Cardiac fibroblast (primary cell): ENCODE measurements at regions not wholly inside any gene's neighbourhood (a gene's known extent, or its start where the extent isn't known, plus 50 kb on each side); places are given as distances from the start of the nearest gene placed in this dataset.

Experiments used
- DNase-seq, 2 donors: peaks; one replicate each; pipeline versions ENCODE4 v3.0.0 to v3.0.0-alpha.2; 2010; ENCODE audit warnings: low read depth in 2 of 2
- H3K4me3 ChIP-seq, 2 donors: replicated peaks in 1 of 2; 1 replicate in 1 of 2; 2 replicates in 1 of 2; pipeline ENCODE4 v1.5.1; 2011; ENCODE audit warnings: low read depth in 2 of 2, low read length in 2 of 2, mild to moderate bottlenecking in 2 of 2, moderate library complexity in 1 of 2
- TF ChIP-seq, protein P1 (sequence below): IDR thresholded peaks from one replicate; pipeline ENCODE4 v1.5.1; 2011; ENCODE audit warnings: low read depth, mild to moderate bottlenecking, low read length, inconsistent platforms

DNA sequence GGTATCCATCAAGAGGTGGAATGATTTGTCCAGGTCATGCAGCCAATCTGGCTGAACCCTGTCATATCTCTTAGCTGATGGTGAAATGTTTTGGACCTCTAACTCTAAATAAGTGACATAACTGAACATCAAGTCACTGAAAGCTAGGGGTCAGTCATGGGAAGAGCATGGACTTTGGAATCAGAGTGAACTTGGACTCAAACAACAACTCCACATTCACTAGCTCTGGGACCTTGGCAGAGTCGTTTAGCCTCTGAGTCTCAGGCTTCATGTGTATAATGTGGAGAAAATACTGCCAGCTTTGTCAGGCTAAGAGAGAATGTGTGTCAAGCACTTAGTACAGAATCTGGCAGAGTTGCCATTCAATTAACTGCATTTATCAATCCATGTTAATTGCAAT is 557.8 kb upstream of the CFAP20DC start:
- H3K4me3 ChIP-seq, result no peak overlapping the region
- TF ChIP-seq, protein P1, sequence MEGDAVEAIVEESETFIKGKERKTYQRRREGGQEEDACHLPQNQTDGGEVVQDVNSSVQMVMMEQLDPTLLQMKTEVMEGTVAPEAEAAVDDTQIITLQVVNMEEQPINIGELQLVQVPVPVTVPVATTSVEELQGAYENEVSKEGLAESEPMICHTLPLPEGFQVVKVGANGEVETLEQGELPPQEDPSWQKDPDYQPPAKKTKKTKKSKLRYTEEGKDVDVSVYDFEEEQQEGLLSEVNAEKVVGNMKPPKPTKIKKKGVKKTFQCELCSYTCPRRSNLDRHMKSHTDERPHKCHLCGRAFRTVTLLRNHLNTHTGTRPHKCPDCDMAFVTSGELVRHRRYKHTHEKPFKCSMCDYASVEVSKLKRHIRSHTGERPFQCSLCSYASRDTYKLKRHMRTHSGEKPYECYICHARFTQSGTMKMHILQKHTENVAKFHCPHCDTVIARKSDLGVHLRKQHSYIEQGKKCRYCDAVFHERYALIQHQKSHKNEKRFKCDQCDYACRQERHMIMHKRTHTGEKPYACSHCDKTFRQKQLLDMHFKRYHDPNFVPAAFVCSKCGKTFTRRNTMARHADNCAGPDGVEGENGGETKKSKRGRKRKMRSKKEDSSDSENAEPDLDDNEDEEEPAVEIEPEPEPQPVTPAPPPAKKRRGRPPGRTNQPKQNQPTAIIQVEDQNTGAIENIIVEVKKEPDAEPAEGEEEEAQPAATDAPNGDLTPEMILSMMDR, result no peak
- peak; percentile 5 to 20 for DNase-seq

DNA sequence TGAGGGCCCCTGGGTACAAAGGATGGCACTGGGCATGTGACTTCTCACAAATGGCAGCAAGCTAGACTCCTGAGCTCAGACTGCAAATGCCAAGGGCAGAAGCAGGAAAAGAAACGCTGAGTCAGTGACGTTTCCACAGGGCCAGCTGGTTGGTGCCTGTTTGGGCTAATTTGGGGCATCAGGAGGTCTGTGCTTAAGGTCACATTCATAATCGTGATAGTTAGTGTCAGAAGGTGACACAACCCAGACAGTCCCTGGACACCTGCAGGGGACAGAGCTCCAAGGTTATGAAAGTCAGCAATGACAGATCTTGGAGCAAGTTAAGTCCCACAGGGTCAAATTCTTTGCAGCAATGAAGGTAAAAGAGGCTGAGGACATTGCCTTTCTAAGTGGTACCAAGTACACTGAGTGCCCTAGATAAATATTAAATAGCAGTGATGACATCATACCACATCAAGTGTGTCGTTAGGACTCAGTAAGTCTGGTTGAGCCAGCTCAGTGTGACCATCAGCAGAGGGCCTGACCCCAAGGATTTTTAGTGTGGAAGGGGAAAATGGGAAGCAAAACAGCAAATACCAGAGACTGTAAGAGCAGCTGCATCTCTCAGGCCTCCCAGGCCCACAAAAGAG is 556.9 kb upstream of the CFAP20DC start:
- TF ChIP-seq, protein P1, result no peak
- no peak overlapping the region for H3K4me3 ChIP-seq
- no peak for DNase-seq

DNA sequence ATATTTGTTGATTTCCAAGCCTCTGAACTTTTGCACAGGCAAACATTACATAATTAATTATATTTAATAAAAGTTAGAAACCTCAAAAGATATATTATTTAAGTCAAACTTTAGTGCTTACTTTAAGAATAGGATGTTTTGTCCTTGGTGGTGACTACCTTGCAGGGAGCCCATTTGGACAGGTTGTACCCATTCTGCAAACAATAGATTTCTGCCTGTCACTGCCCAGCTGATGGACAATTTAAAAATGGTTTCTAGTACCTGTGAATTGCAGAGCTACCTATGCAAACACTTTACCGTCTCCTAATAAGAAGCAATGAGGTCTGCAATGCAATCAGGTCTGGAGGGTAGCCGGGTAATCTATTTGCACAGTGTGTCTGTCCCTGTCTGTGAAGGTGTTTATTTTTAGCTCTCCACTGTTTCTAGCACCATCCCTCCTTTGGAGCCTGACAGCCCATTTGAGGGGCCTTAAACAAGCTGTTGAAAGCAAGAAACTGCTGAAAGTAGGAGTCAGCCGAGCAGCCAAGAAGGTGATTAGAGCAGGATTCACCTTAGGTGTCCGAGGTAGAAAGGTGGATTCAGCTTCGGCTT is 556.2 kb upstream of the CFAP20DC start:
- TF ChIP-seq, protein P1, result no peak
- DNase-seq, result no peak
- no peak overlapping the region for H3K4me3 ChIP-seq

DNA sequence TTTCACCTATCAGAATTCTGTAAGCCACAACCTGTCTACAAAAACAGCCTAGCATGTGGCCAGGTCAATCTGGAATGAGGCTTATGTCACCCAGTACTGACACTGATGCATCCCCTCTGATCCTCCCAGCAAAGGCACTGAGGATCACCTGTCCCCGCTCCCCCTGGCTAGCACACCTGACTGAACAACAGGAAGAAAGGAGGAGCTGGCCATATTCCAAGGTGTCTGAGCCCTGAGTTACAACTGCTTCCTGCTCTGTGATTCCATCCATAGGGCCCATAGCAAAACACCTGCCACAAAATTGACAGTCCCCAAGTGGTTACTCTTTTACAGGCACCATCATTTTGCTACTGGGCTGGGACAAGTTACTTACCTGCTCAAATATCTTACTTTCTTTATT is 555.5 kb upstream of the CFAP20DC start:
- TF ChIP-seq, protein P1, result no peak
- H3K4me3 ChIP-seq, result no peak overlapping the region
- no peak for DNase-seq

DNA sequence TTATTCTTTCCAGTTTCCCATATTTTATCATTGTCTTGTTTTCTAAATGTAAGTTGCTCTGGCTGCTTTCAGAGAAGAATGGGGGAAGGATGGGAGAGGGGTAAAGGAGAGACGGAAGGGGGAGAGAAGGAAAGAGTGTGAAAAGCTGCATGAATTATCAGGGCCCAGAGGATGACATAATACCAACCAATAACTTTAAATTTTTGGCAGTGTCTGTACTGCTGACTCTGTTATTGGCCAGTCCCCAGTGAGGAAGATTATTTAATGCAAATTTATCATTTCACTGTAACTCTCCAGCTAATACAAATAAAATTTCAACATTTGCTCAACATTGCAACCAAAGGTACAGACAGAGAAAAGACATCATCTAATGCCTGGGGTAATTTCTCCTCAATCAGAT is 551.7 kb upstream of the CFAP20DC start:
- H3K4me3 ChIP-seq, result no peak overlapping the region
- TF ChIP-seq, protein P1, result no peak
- no peak for DNase-seq

DNA sequence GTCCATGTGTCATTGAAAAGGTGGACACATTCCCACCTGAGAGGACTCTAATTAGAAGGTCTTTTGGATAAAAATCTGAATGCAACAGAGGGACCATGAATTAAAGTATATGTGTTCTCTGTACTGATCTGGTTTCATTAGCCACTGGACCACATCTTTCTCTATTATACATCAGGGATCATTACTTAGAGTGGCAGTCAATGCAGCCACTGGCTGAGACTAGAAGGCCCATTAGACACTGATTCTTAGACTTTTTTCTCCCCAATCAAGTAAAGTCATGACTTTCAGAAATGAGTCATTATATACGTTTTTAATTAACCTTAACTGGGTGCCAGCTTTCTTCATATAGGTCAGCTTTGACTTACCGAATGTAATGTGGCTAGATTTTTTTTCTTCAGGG is 550.8 kb upstream of the CFAP20DC start:
- DNase-seq, result no peak
- no peak overlapping the region for H3K4me3 ChIP-seq
- TF ChIP-seq, protein P1, result no peak

DNA sequence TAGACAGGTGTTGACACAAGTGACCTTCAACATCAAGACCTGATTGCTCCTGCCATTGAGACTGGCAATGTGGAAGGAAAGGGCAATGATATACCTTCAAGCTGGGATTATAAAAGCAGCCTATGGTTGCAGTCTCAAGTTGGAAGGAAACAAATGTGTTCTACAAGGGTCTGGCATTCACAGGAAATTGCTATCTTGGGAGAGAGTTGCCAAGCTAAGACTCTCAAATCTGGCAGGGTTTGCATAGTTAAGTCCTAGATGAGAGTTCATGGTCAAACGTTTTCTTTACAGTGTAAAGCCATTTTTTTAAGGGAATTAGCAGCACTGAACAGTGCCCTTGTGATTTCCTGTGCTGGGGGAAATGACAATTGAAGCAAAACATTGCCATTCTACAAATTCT is 546.9 kb upstream of the CFAP20DC start:
- TF ChIP-seq, protein P1, result no peak
- no peak for DNase-seq
- H3K4me3 ChIP-seq, result no peak overlapping the region
